ENCODE measurements at regions not wholly inside any gene's neighbourhood (a gene's known extent, or its start where the extent isn't known, plus 50 kb on each side); places are given as distances from the start of the nearest gene placed in this dataset.

DNA sequence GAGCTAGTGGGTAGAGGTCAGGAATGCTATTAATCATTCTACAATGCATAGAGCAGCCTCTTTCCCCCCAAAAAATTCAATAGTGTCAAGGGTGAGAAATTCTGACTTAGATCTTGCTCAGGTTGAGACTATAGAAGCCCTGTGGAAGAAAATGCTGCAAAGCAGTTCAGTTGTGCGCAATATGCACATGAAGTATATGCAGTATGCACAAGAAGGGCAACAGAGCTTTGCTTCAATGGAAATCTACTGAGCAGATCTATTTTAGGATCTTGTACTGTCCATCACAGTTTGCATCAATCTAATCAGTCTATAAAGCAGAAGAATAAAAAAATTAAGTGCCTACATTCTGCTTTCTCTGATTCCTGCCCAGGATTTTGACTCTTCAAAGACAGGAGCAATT lies 225.8 kb upstream of the STEAP1 start:
- TF ChIP-seq, protein P1, sequence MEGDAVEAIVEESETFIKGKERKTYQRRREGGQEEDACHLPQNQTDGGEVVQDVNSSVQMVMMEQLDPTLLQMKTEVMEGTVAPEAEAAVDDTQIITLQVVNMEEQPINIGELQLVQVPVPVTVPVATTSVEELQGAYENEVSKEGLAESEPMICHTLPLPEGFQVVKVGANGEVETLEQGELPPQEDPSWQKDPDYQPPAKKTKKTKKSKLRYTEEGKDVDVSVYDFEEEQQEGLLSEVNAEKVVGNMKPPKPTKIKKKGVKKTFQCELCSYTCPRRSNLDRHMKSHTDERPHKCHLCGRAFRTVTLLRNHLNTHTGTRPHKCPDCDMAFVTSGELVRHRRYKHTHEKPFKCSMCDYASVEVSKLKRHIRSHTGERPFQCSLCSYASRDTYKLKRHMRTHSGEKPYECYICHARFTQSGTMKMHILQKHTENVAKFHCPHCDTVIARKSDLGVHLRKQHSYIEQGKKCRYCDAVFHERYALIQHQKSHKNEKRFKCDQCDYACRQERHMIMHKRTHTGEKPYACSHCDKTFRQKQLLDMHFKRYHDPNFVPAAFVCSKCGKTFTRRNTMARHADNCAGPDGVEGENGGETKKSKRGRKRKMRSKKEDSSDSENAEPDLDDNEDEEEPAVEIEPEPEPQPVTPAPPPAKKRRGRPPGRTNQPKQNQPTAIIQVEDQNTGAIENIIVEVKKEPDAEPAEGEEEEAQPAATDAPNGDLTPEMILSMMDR (IDR thresholded peaks at IDR 0.05), result no peak
- TF ChIP-seq POLR2A (IDR thresholded peaks at IDR 0.05), result no peak

Data from prostate gland (tissue), 2 donors.